HepG2 (cell line): ENCODE measurements at regions not wholly inside any gene's neighbourhood (a gene's known extent, or its start where the extent isn't known, plus 50 kb on each side); places are given as distances from the start of the nearest gene placed in this dataset.
"Not testable (repeated sequence)": the region's sequence is repeated elsewhere in the genome, so short reads cannot be mapped to it uniquely, and the experiment has no call there.

Source experiments
- ATAC-seq: fragments of 200-7000 bp; cut with Tn5 transposase; 3 replicates; pipeline ENCODE4 v1.9.1; 2020; ENCODE audit warnings: mild to moderate bottlenecking, moderate library complexity
- BruUV-seq: library from RNA; stranded (reverse); fragments of 400-500 nt; replicated peaks from 2 replicates; lab custom pipeline; 2021; lab: Mats Ljungman, UMichigan
- CTCF ChIA-PET: fragments of 300-600 bp; formaldehyde crosslinking; extraction: SDS; loops from one replicate; lab custom pipeline; 2021; ENCODE audit warnings: low total read pairs, inconsistent platforms, low intra/inter-chr PET ratio; lab: Yijun Ruan, JAX
- POLR2A ChIA-PET: fragments of 350-600 bp; sonication (Branson Sonifier 250); formaldehyde crosslinking; loops from one replicate; lab custom pipeline; 2020; ENCODE audit warnings: antibody characterized with exemption, inconsistent platforms; lab: Yijun Ruan, JAX
- DNase-seq: peaks from one replicate; pipeline ENCODE4 v3.0.0-alpha.2; 2015; ENCODE audit warnings: low spot score
- FAIRE-seq: peaks from 3 replicates; lab custom pipeline; 2011; peaks lifted over from hg19 to GRCh38; lab: Jason Lieb, UNC
- H2AFZ ChIP-seq: one replicate; pipeline ENCODE4 v1.6.1; 2011; ENCODE audit warnings: low read length, inconsistent platforms
- H3K27ac ChIP-seq: fragments of 300-600 bp; 3 replicates; pipeline ENCODE4 v1.8.0; 2011; ENCODE audit warnings: mixed run types, mild to moderate bottlenecking, mixed read lengths, low read length, inconsistent platforms; ENCODE audit not compliant: insufficient read depth; ENCODE audit errors: extremely low read length
- H3K27me3 ChIP-seq, 2 experiments: fragments of 200-600 bp in 1 of 2; 2 replicates in 1 of 2; 3 replicates in 1 of 2; pipeline versions ENCODE4 v1.6.0 to v1.8.0; 2011; ENCODE audit warnings: low read length in 2 of 2, mild to moderate bottlenecking in 2 of 2, moderate library complexity in 2 of 2, inconsistent platforms in 1 of 2; ENCODE audit not compliant: insufficient read depth in 2 of 2, control insufficient read depth in 1 of 2
- H3K36me3 ChIP-seq, 2 experiments: fragments of 200-600 bp in 1 of 2; replicated peaks in 1 of 2; 2 replicates in 1 of 2; 3 replicates in 1 of 2; pipeline versions ENCODE4 v1.5.1 to v1.8.0; 2011; ENCODE audit warnings: low read length in 2 of 2, inconsistent platforms in 1 of 2; ENCODE audit not compliant: insufficient read depth in 2 of 2, control insufficient read depth in 1 of 2
- H3K4me1 ChIP-seq: 2 replicates; pipeline ENCODE4 v1.5.1; 2012; ENCODE audit warnings: low read length, inconsistent platforms; ENCODE audit not compliant: insufficient read depth
- H3K4me2 ChIP-seq: 2 replicates; pipeline ENCODE4 v1.6.0; 2011; ENCODE audit warnings: low read depth, low read length, inconsistent platforms
- H3K4me3 ChIP-seq, 3 experiments: fragments of 200-600 bp in 1 of 3; sonication (generic), shearing (Covaris generic) in 1 of 3; replicated peaks in 1 of 3; 2 replicates each; pipeline ENCODE4 v1.5.1; 2011 to 2016; ENCODE audit warnings: low read length in 3 of 3, inconsistent platforms in 2 of 3, low read depth in 2 of 3, mild to moderate bottlenecking in 2 of 3, control low read depth in 1 of 3, mixed read lengths in 1 of 3; ENCODE audit not compliant: insufficient read depth in 1 of 3
- H3K79me2 ChIP-seq: one replicate; pipeline ENCODE4 v1.6.1; 2011; ENCODE audit warnings: low read length, inconsistent platforms; ENCODE audit not compliant: insufficient read depth
- H3K9ac ChIP-seq: 2 replicates; pipeline ENCODE4 v1.6.0; 2011; ENCODE audit warnings: mild to moderate bottlenecking, low read depth, low read length, inconsistent platforms; ENCODE audit not compliant: insufficient read depth
- H3K9me3 ChIP-seq: 2 replicates; pipeline ENCODE4 v1.5.1; 2012; ENCODE audit warnings: mild to moderate bottlenecking, low read length
- H4K20me1 ChIP-seq: 2 replicates; pipeline ENCODE4 v1.6.0; 2011; ENCODE audit warnings: inconsistent platforms, mild to moderate bottlenecking, low read length, moderate library complexity; ENCODE audit not compliant: insufficient read depth
- CBX1 ChIP-seq: IDR thresholded peaks from one replicate; pipeline ENCODE4 v1.6.1; 2016; ENCODE audit warnings: antibody characterized with exemption, low read depth
- ETV5 ChIP-seq: IDR thresholded peaks from 2 replicates; pipeline ENCODE4 v1.6.1; 2018; ENCODE audit warnings: missing biosample characterization, missing genetic modification reagents, inconsistent platforms, borderline replicate concordance
- GATAD1 ChIP-seq: IDR thresholded peaks from 2 replicates; pipeline ENCODE4 v1.6.1; 2016; ENCODE audit warnings: missing genetic modification reagents, missing compliant biosample characterization
- NFYC ChIP-seq: IDR thresholded peaks from 2 replicates; pipeline ENCODE4 v1.6.1; 2016; ENCODE audit warnings: missing genetic modification reagents, missing compliant biosample characterization
- PTBP1 ChIP-seq: fragments of 200-400 bp; formaldehyde crosslinking; IDR thresholded peaks from 2 replicates; pipeline ENCODE4 v1.6.1; 2018; ENCODE audit warnings: low read length, low read depth; ENCODE audit not compliant: poor library complexity, severe bottlenecking
- ZBTB1 ChIP-seq: sonication (generic); formaldehyde crosslinking; IDR thresholded peaks from 2 replicates; pipeline ENCODE4 v1.4.0; 2020; ENCODE audit warnings: missing genetic modification reagents, borderline replicate concordance
- ZKSCAN5 ChIP-seq: sonication (generic); formaldehyde crosslinking; IDR thresholded peaks from 2 replicates; pipeline ENCODE4 v1.5.1; 2020; ENCODE audit warnings: mild to moderate bottlenecking, missing genetic modification reagents
- ZNF414 ChIP-seq: sonication (generic); formaldehyde crosslinking; IDR thresholded peaks from 2 replicates; pipeline ENCODE4 v1.5.0; 2020; ENCODE audit warnings: missing genetic modification reagents
- WGBS: methylation state at CpG from one replicate; pipeline ENCODE4 v1.1.6; 2017; ENCODE audit warnings: low lambda C conversion rate; 5-methylcytosine and 5-hydroxymethylcytosine counted together
- in situ Hi-C: cut with HindIII; loops from 2 replicates; pipeline ENCODE4 v1.10.0; 2017; ENCODE audit warnings: low pct_unique_long_range_greater_than_20kb; ENCODE audit not compliant: extremely low pct_ligation_motif_present
- intact Hi-C: fragments of 100-400 bp; cut with micrococcal nuclease; formaldehyde crosslinking; loops from one replicate; pipeline ENCODE4 v1.10.0; 2022; ENCODE audit not compliant: unreplicated experiment

- BruUV-seq, result no TSS peak
- H3K79me2 ChIP-seq, result no peaks in the 10 kb centered on the region
- 48% methylated on average over 4 of the region's 4 CpGs for WGBS
- H3K9ac ChIP-seq, result no peak overlapping the region
- no peaks in the 10 kb centered on the region for H4K20me1 ChIP-seq
- H3K36me3 ChIP-seq, result no peaks in the 10 kb centered on the region
- ATAC-seq (no peak), FAIRE-seq (no peak), DNase-seq (no peak)
- ChIA-PET POLR2A (no interaction called here), CTCF (no interaction called here)
- no peak for TF ChIP-seq PTBP1
- H3K4me3 ChIP-seq, result no peak overlapping the region
- in situ Hi-C loops (no loop called here), intact Hi-C loops (no loop called here)
- H3K9me3 ChIP-seq, result peaks cover 91% of the 10 kb centered on the region
- no peak overlapping the region for H3K27ac ChIP-seq
- no peak overlapping the region for H3K4me2 ChIP-seq
- no peaks in the 10 kb centered on the region for H3K4me1 ChIP-seq
- no peaks in the 10 kb centered on the region; a peak in 1 of 5 replicates for H3K27me3 ChIP-seq
- H2AFZ ChIP-seq, result no peak overlapping the region
Measured at GRCh38 chr4:28014469-28014868, 1153.8 kb downstream of the STIM2 start.

- Histone ChIP-seq H3K9ac (no peak overlapping the region), H3K27me3 (no peaks in the 10 kb centered on the region; a peak in 1 of 5 replicates), H3K27ac (no peak overlapping the region), H2AFZ (no peak overlapping the region), H3K36me3 (no peaks in the 10 kb centered on the region), H3K9me3 (peaks cover 84% of the 10 kb centered on the region), H3K4me2 (no peak overlapping the region), H4K20me1 (no peaks in the 10 kb centered on the region), H3K4me1 (no peaks in the 10 kb centered on the region), H3K4me3 (no peak overlapping the region), H3K79me2 (no peaks in the 10 kb centered on the region)
- FAIRE-seq (no peak), ATAC-seq (no peak), DNase-seq (no peak)
- POLR2A ChIA-PET, result no interaction called here
- intact Hi-C loops (no loop called here), in situ Hi-C loops (no loop called here)
- TF ChIP-seq ZNF414 (CRISPR knock-in tag), result no peak
- TF ChIP-seq CBX1, result no peak
- no peak for TF ChIP-seq NFYC (CRISPR knock-in tag)
- no peak for TF ChIP-seq GATAD1 (CRISPR knock-in tag)
- TF ChIP-seq ZBTB1 (CRISPR knock-in tag), result no peak
- TF ChIP-seq ETV5 (CRISPR knock-in tag), result no peak
- no peak for TF ChIP-seq ZKSCAN5
- 0% methylated on average over 2 of the region's 2 CpGs for WGBS
- no TSS peak for BruUV-seq
- CTCF ChIA-PET, result no interaction called here
Measured at GRCh38 chr4:28015996-28016395, 1155.4 kb downstream of the STIM2 start.

- H3K27ac ChIP-seq, H3K9ac ChIP-seq, POLR2A ChIA-PET, H3K79me2 ChIP-seq, H3K27me3 ChIP-seq, in situ Hi-C loops, H3K4me1 ChIP-seq, H3K4me3 ChIP-seq, intact Hi-C loops, ATAC-seq, BruUV-seq, H4K20me1 ChIP-seq, CTCF ChIA-PET, DNase-seq, FAIRE-seq, H2AFZ ChIP-seq, H3K4me2 ChIP-seq, H3K36me3 ChIP-seq: not testable (repeated sequence)
- 26% methylated on average over 6 of the region's 6 CpGs for WGBS
- peaks cover 70% of the 10 kb centered on the region for H3K9me3 ChIP-seq
Measured at GRCh38 chr4:28038253-28038652, 1177.6 kb downstream of the STIM2 start.
